Gastroesophageal sphincter (tissue), 4 donors: ENCODE measurements at regions not wholly inside any gene's neighbourhood (a gene's known extent, or its start where the extent isn't known, plus 50 kb on each side); places are given as distances from the start of the nearest gene placed in this dataset.
"Not testable (repeated sequence)": the region's sequence is repeated elsewhere in the genome, so short reads cannot be mapped to it uniquely, and the experiment has no call there.

Experiments
- ATAC-seq: fragments of 150-250 bp; one replicate; pipeline ENCODE4 v1.9.1; 2016; ENCODE audit warnings: mild to moderate bottlenecking, moderate library complexity
- H3K27ac ChIP-seq, 4 donors: fragments of 200-600 bp; sonication (generic) in 3 of 4; 1 replicate in 3 of 4; 2 replicates in 1 of 4; pipeline ENCODE4 v1.5.1; 2016 to 2019
- H3K27me3 ChIP-seq: fragments of 200-600 bp; sonication (generic); one replicate; pipeline ENCODE4 v1.5.1; 2019
- H3K36me3 ChIP-seq, 2 donors: fragments of 200-600 bp; sonication (generic); one replicate each; pipeline ENCODE4 v1.5.1; 2019; ENCODE audit warnings: control low read depth in 1 of 2
- H3K4me1 ChIP-seq, 3 donors: fragments of 200-600 bp; sonication (generic); 1 replicate in 2 of 3; 2 replicates in 1 of 3; pipeline ENCODE4 v1.5.1; 2016 to 2019; ENCODE audit warnings: control low read depth in 2 of 3
- H3K4me3 ChIP-seq, 2 donors: fragments of 200-600 bp; sonication (generic); one replicate each; pipeline ENCODE4 v1.5.1; 2019; ENCODE audit warnings: mild to moderate bottlenecking in 1 of 2, moderate library complexity in 1 of 2
- H3K9me3 ChIP-seq, 3 donors: fragments of 200-600 bp; sonication (generic); one replicate each; pipeline ENCODE4 v1.5.1; 2017 to 2019; ENCODE audit warnings: control low read depth in 2 of 3
- EP300 ChIP-seq: sonication (generic); formaldehyde crosslinking; IDR thresholded peaks from one replicate; pipeline ENCODE4 v1.6.1; 2017; ENCODE audit warnings: antibody characterized with exemption, mild to moderate bottlenecking
- POLR2A ChIP-seq, 2 donors: fragments of 450-650 bp; IDR thresholded peaks; one replicate each; pipeline ENCODE4 v1.6.1; 2017; ENCODE audit warnings: antibody characterized with exemption in 2 of 2, mild to moderate bottlenecking in 2 of 2, moderate library complexity in 1 of 2
- POLR2AphosphoS5 ChIP-seq: sonication (generic); formaldehyde crosslinking; IDR thresholded peaks from one replicate; pipeline ENCODE4 v1.6.1; 2017; ENCODE audit warnings: antibody characterized with exemption
- WGBS, 2 donors: methylation state at CpG; one replicate each; pipeline ENCODE4 v1.1.5; 2018; ENCODE audit warnings: low coverage in 1 of 2; 5-methylcytosine and 5-hydroxymethylcytosine counted together
- TF ChIP-seq, protein P1 (sequence below), 4 experiments: fragments of 200-600 bp in 2 of 4; fragments of 450-650 bp in 2 of 4; sonication (generic) in 1 of 4; IDR thresholded peaks; one replicate each; pipeline ENCODE4 v1.5.1; 2017 to 2019; ENCODE audit warnings: antibody characterized with exemption in 4 of 4, mild to moderate bottlenecking in 2 of 4, moderate library complexity in 2 of 4

DNA sequence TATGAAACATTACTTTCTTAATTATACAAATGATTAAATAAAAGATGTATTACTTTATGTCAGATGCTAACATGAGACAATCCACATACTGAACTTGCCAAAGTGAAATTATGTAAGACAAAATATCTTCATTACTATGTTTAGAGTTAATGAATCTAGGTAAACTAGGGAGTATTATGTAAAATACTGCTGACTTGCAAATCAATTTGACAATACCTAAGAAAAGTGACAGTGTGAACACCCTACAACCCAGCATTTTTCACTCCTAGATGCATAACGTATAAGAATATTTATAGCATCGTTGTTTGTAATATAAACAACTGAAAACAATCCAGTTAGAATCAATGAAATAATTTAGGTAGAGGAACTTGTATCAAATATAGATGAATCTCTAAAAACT is 546.3 kb downstream of the MAGEB5 start:
- H3K9me3 ChIP-seq = no peaks in the 10 kb centered on the region
- no peaks in the 10 kb centered on the region for H3K27me3 ChIP-seq
- H3K4me1 ChIP-seq = no peaks in the 10 kb centered on the region
- H3K36me3 ChIP-seq = no peaks in the 10 kb centered on the region
- H3K4me3 ChIP-seq = no peak overlapping the region
- H3K27ac ChIP-seq = no peak overlapping the region
- 79 to 97% methylated on average over 2 of the region's 2 CpGs for WGBS, 2 donors
- TF ChIP-seq, protein P1, sequence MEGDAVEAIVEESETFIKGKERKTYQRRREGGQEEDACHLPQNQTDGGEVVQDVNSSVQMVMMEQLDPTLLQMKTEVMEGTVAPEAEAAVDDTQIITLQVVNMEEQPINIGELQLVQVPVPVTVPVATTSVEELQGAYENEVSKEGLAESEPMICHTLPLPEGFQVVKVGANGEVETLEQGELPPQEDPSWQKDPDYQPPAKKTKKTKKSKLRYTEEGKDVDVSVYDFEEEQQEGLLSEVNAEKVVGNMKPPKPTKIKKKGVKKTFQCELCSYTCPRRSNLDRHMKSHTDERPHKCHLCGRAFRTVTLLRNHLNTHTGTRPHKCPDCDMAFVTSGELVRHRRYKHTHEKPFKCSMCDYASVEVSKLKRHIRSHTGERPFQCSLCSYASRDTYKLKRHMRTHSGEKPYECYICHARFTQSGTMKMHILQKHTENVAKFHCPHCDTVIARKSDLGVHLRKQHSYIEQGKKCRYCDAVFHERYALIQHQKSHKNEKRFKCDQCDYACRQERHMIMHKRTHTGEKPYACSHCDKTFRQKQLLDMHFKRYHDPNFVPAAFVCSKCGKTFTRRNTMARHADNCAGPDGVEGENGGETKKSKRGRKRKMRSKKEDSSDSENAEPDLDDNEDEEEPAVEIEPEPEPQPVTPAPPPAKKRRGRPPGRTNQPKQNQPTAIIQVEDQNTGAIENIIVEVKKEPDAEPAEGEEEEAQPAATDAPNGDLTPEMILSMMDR (IDR thresholded peaks at IDR 0.05) = no peak
- TF ChIP-seq EP300 = no peak
- TF ChIP-seq POLR2AphosphoS5 = no peak
- TF ChIP-seq POLR2A (IDR thresholded peaks at IDR 0.05) = no peak
- ATAC-seq = no peak

- ATAC-seq, H3K27ac ChIP-seq, H3K4me3 ChIP-seq, H3K4me1 ChIP-seq, H3K36me3 ChIP-seq, H3K9me3 ChIP-seq, H3K27me3 ChIP-seq: not testable (repeated sequence)
- no CpG with 5 or more reads among the region's 13 CpGs for WGBS, 2 donors
Observed at GRCh38 chrX:26755760-26756159, 539.8 kb downstream of the MAGEB5 start.

GRCh38 chrX:26747877-26748276 is 531.9 kb downstream of the MAGEB5 start:
- TF ChIP-seq POLR2A (IDR thresholded peaks at IDR 0.05) (no peak), EP300 (no peak), POLR2AphosphoS5 (no peak)
- TF ChIP-seq, protein P1 (IDR thresholded peaks at IDR 0.05) = no peak
- H3K36me3 ChIP-seq = no peaks in the 10 kb centered on the region

DNA sequence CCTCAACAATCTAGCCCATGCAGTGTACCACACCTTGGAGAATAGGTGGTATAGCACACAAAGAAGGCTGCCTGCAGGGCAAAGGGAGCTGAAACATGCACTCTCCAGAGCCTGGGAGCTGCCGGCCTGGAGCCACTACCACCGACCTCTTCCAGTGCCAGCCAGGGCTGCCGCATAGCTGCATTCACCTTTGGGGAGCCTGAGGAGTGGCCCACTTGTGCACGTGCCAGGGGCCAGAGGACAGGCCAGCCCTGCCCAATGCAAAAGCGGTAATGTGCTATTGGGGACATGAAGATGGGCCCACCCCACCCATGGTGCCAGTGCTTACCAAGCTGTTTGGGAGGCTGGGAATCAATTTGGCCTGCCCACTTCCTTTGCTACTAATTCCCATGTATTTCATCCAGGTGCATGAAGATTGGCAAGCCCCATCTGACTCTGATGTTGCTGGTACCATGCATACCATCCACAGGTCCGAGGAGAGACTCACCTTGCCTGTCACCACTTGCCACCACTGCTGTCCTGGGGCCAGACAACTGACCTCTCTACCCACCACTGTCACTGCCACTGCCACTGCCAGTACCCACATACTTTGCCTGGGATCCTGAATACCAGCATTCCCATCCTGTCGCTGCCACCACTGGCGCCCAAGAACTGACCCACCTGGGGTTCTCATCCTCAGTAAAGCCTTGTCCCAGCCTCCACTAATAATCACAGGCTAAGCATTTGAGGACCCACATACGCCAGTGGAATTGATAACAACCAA is 506.9 kb downstream of the MAGEB5 start:
- WGBS, 2 donors = 88% methylated on average over 1 of the region's 9 CpGs; no CpG with 5 or more reads in 1 of the 2 donors

More at GRCh38 chrX:26747877-26748276, 531.9 kb downstream of the MAGEB5 start:
- H3K4me1 ChIP-seq = no peaks in the 10 kb centered on the region
- 44% methylated on average over 4 of the region's 12 CpGs; no CpG with 5 or more reads in 1 of the 2 donors for WGBS, 2 donors
- no peak for ATAC-seq
- no peak overlapping the region for H3K4me3 ChIP-seq
- H3K27me3 ChIP-seq = no peaks in the 10 kb centered on the region
- no peak overlapping the region for H3K27ac ChIP-seq
- H3K9me3 ChIP-seq = no peaks in the 10 kb centered on the region

GRCh38 chrX:26672571-26672970 is 456.6 kb downstream of the MAGEB5 start:
- Histone ChIP-seq H3K9me3 (no peaks in the 10 kb centered on the region), H3K4me1 (no peaks in the 10 kb centered on the region), H3K36me3 (no peaks in the 10 kb centered on the region), H3K4me3 (no peak overlapping the region), H3K27ac (no peak overlapping the region), H3K27me3 (no peaks in the 10 kb centered on the region)
- TF ChIP-seq, protein P1 (IDR thresholded peaks at IDR 0.05) = no peak
- WGBS, 2 donors = 78 to 85% methylated on average over 3 of the region's 3 CpGs
- ATAC-seq = no peak

More for the DNA sequence above, 506.9 kb downstream of the MAGEB5 start:
- H3K27ac ChIP-seq = no peak overlapping the region
- TF ChIP-seq POLR2AphosphoS5 (no peak), EP300 (no peak), POLR2A (IDR thresholded peaks at IDR 0.05) (no peak)
- TF ChIP-seq, protein P1 (IDR thresholded peaks at IDR 0.05) = no peak
- no peaks in the 10 kb centered on the region for H3K27me3 ChIP-seq
- no peak overlapping the region for H3K4me3 ChIP-seq
- H3K36me3 ChIP-seq = no peaks in the 10 kb centered on the region
- no peaks in the 10 kb centered on the region for H3K9me3 ChIP-seq
- ATAC-seq = peak; percentile 25
- H3K4me1 ChIP-seq = no peaks in the 10 kb centered on the region
